Right forelimb (tissue), 1 donor: ENCODE measurements at regions not wholly inside any gene's neighbourhood (a gene's known extent, or its start where the extent isn't known, plus 50 kb on each side); places are given as distances from the start of the nearest gene placed in this dataset.
"Not testable (repeated sequence)": the region's sequence is repeated elsewhere in the genome, so short reads cannot be mapped to it uniquely, and the experiment has no call there.

Experiments
- DNase-seq: peaks from one replicate; pipeline ENCODE4 v3.0.0-alpha.2; 2018

DNA sequence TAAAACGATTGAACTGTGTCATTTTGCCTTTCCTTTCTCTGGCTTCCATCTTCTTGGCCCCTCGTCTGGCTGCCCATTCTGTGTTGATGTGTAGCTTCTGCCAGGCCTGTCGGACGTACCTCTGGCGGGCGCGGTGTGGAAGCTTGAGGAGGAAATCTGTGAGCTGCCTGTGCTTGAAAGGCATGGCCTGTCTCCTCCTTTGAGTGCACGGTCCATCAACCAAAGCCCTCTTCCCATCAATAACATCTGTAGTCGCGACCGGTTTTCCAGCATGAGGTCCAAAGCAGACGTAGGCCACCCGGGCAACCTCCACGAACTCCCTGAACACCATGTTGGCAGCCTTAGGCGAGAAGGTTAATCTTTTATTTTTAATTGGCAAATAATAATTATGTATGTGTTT, 202.7 kb downstream of the CRLF2 start:
- DNase-seq, result no peak

- no peak for DNase-seq
Observed at GRCh38 chrX:1006156-1006730, 206.2 kb downstream of the CRLF2 start.

DNA sequence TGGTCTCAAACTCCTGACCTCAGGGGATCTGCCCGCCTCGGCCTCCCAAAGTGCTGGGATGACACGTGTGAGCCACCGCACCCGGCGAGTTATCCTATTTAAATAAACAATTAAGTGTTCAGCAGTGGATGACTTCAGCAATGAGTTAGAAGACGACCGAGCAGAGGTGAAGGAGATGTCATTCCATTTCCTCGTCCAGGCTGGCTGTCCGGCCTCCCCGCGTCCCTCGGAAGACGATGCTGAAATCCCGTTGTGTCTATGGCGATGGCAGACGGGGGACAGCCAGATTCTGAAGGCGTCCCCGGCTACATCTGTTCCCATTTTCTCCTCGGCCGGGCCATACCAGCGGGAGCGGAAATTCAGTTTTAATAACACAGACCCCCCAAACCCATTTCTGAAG, 209.8 kb downstream of the CRLF2 start:
- no peak for DNase-seq

- no peak for DNase-seq
Observed at GRCh38 chrX:997631-998137, 214.8 kb downstream of the CRLF2 start.

DNA sequence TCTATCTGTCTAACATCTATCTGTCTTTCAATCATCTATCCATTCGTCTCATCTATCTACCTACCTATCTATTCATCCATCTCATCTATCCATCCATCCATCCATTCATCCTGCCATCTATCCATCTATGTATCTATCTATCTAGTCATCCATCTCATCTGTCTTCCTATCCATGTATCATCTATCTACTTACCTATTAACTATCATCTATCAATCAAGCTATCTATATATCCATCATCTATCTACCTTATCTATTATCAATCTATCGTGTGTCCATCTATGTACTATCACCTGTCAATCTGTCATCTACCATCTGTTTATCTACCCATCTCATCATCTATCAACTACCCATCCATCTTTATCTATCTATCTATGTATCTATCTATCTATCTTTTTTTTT, 217.7 kb downstream of the CRLF2 start:
- no peak for DNase-seq

DNA sequence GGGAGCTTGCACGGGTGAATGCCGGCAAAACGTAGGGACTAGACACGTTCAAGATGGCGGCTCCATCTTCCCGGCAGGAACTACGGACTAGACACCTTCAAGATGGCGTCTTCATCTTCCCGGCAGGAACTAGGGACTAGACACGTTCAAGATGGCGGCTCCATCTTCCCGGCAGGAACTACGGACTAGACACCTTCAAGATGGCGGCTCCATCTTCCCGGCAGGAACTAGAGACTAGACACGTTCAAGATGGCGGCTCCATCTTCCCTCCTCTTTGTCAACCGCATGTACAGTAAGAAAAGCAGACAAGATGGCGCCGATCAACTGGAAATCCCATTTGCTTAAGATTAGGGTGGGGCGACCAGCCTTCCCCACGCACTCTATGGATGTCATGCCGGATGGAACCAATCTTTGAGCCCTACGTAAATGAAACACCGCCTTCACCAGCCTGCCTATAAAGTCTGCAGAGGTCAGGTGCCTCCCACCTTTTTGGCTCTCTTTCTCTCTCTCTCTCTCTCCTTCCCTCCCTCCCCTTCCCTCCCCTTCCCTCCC, 222.4 kb downstream of the CRLF2 start:
- DNase-seq, result peak; percentile 52

- DNase-seq, result not testable (repeated sequence)
Observed at GRCh38 chrX:988530-988929, 223.9 kb downstream of the CRLF2 start.

DNA sequence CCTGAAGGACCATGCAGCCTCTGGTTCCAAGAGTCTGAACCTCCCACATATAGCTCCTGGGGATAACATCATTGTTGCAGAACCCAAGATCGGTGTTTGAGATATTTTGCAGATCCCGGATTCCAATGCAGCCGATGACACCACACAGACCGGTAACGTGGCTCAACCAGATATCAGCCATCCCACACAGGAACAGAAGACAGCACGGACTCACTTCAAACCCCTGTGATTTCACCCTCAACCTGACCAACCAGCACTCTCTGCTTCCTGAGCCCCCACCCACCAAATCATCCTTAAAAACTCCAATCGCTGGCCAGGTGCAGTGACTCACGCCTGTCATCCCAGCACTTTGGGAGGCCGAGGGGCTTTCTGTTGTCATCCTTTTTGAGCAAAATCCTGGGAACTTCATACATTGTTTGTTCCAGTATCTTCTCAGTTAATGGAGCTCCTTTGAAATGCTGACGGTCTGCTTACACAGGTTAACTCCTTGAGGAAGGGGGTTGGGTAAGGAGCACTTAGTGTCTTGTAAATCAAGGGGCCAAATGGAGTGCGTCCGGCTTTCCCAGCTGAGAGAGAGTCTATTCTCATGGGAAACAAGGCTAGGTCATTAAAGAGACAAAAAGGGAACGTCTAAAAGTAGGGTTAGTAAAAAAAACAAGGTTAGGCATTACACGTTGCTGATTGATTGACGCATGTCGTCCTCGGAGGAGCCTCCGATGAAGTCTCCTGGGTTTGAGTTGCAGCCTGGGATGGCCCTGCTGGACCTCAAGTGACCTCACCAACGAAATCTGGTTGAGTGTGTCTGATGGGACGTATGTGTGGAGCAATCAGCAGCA, 230.4 kb downstream of the CRLF2 start:
- no peak for DNase-seq

- DNase-seq, result no peak
Observed at GRCh38 chrX:980587-981235, 231.7 kb downstream of the CRLF2 start.

- not testable (repeated sequence) for DNase-seq
Observed at GRCh38 chrX:979127-979526, 233.3 kb downstream of the CRLF2 start.

DNA sequence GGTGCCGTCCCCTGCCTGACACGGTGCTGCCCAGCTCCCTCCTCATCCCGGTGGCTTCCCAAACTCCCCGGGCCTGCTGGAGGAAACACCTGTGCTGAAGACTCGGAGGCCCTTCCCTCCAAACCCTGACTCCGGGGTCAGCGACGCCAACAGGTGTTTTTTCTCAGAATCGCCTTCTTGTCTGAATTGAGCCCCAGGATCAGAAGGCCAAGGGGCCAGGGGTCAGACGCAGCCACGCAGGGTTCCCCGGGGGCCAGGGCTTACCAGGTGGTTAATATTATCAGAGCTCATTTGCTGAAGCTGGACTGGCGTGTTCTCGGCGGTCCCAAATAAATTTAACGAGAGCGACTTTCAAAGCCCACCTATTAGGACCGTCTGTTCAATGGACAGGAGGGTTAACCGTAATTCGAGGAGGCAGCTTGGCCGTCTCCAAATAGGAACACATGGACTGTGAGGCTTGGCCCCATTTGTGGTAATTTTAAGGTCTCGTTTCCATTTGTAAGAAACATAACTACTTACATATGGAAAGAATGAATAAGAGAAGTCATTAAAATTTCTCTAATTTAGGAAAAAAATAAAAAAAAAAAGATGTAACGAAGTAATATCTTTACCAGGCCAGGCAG, 239.3 kb downstream of the CRLF2 start:
- DNase-seq, result no peak

DNA sequence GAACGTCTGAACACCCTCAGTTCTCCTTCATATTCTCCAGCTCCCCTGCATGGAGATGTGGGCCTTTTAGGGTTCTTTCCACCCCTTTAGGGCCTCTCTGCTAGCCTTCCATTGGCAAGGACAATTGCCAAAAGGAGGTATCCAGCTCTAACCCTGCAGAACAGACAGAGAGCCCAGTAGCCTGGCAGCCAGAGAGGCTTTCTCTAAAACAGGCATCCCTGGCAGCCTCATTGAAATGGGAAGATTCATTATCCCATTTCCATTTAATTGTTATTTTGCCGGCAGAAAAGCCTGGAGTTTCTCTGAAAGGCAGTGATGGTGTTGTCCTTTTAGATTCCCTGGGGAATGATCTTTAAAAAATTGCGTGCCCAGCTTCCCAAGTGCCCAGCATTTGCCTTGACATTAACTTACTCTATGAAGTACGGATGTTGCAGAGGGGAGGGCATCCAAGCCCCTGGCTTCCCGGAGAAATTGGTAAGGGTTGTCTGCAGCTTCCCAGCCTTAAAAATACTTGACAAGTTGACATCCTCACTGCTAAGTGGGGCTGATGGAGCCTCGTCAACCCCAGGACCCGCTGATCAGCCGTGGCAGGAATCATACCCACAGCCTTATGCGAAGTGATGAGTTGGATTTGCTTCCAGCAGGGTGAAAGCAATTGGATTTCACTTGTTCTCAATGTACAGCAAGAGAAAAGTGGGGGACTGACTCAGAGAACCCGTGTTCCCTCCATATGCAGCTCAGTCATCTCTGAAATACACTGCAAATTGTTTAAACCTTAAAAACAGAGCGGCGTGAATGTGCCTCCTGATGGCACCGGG, 244.1 kb downstream of the CRLF2 start:
- no peak for DNase-seq

- DNase-seq, result no peak
Observed at GRCh38 chrX:966396-967070, 245.9 kb downstream of the CRLF2 start.

DNA sequence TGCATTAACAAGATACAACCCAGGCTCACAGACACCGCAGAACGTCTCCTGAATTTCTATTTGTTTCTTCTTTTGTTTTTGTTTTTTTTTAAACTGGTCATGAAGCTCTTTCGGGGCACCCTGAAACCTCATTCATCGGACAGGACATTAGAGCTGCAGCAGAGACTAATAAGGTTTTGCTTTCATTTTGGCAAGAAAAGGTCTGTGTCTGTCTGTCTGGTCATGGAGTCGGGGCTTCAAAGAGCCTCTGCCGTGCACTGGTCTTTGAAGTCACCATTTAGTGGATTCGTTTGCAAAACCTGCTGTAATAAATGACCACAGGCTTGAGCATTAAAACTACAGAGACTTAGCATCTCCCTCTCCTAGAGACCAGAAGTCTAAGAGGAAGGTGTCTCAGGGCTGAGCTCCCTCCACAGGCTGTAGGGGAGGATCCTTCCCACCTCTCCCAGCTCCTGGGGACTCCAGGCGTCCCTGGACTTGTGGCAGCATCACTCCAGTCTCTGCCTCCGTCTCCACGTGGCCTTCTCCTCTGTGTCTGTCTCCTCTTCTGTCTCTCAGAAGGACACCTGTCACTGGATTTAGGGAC, 247.5 kb downstream of the CRLF2 start:
- no peak for DNase-seq

- DNase-seq, result no peak
Observed at GRCh38 chrX:960821-961220, 251.6 kb downstream of the CRLF2 start.

GRCh38 chrX:959595-959994, 252.9 kb downstream of the CRLF2 start:
- DNase-seq, result no peak

DNA sequence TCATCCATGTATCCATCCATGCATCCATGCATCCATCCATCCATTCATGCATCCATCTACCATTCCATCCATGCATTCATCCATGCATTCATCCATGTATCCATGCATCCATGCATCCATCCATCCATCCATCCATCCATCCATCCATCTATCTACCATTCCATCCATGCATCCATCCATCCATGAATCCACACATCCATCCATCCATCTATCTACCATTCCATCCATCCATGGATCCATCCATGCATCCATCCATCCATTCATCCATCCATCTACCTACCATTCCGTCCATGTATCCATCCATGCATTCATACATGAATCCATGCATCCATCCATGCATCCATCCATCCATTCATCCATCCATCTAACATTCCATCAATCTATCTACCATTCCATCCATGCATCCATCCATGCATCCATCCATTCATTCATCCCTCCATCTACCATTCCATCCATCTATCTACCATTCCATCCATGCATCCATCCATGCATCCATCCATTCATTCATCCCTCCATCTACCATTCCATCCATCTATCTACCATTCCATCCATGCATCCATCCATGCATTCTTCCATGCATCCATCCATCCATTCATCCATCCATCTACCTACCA, 257.2 kb downstream of the CRLF2 start:
- DNase-seq, result not testable (repeated sequence)

GRCh38 chrX:953879-954482, 258.5 kb downstream of the CRLF2 start:
- DNase-seq, result no peak

DNA sequence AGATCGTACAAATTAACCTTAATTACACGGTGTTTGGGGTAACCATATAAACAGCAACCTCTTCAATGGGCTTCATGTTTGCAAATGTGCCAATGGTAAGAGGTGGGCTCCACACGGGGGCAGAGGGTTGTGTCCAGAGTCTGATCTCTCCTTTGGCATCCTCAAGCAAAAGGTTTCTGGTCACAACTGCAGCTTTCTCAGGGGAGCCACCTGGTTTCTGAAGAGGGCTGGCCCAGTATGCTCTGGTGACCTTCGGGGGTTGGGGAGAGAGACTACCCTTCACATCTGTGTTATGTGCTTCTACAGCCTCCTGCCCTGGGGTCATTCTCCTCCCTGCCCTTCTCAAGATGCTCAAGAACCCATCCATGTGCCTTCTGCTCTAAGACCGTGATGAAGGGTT, 259.6 kb downstream of the CRLF2 start:
- DNase-seq, result no peak

DNA sequence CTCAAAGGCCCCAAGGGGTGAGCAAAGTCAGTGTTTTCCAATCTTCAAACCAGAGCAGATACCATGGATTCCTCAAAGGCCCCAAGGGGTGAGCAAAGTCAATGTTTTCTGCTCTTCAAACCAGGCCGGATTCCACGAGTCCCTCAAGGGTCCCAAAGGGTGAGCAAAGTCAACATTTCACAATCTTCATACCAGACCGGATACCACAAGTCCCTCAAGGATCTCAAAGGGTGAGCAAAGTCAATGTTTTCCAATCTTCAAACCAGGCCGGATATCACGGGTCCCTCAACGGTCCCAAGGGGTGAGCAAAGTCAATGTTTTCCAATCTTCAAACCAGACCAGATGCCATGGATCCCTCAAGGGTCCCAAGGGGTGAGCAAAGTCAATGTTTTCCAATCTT, 265.2 kb downstream of the CRLF2 start:
- not testable (repeated sequence) for DNase-seq
